Nephron (organoid): ENCODE measurements at regions not wholly inside any gene's neighbourhood (a gene's known extent, or its start where the extent isn't known, plus 50 kb on each side); places are given as distances from the start of the nearest gene placed in this dataset.

Experiments used
- H3K27ac Mint-ChIP-seq, 3 experiments: 2 replicates each; pipeline ENCODE4 v1.8.0; 2020; ENCODE audit warnings: mixed read lengths in 3 of 3, mild to moderate bottlenecking in 2 of 3, moderate library complexity in 1 of 3
- H3K27me3 Mint-ChIP-seq: 2 replicates; pipeline ENCODE4 v1.8.0; 2021; ENCODE audit warnings: low read depth, mild to moderate bottlenecking, moderate library complexity, mixed read lengths
- H3K36me3 Mint-ChIP-seq: 2 replicates; pipeline ENCODE4 v1.8.0; 2020; ENCODE audit warnings: low read depth, mixed read lengths
- H3K4me1 Mint-ChIP-seq: 2 replicates; pipeline ENCODE4 v1.8.0; 2020; ENCODE audit warnings: mixed read lengths
- H3K4me3 Mint-ChIP-seq, 3 experiments: 2 replicates each; pipeline ENCODE4 v1.8.0; 2020; ENCODE audit warnings: mild to moderate bottlenecking in 3 of 3, mixed read lengths in 3 of 3, moderate library complexity in 2 of 3
- H3K9me3 Mint-ChIP-seq: 2 replicates; pipeline ENCODE4 v1.8.0; 2020; ENCODE audit warnings: mixed read lengths
- CTCF ChIP-seq, 3 experiments: fragments of 200-600 bp; sonication (generic); IDR thresholded peaks; one replicate each; pipeline ENCODE4 v1.5.0; 2021; ENCODE audit warnings: antibody characterized with exemption in 3 of 3; ENCODE audit not compliant: unreplicated experiment in 3 of 3

GRCh38 chr13:38538422-38538821 lies 148.5 kb upstream of the FREM2 start:
- no peak overlapping the region for H3K27ac Mint-ChIP-seq
- H3K9me3 Mint-ChIP-seq: no peaks in the 10 kb centered on the region
- TF ChIP-seq CTCF (IDR thresholded peaks at IDR 0.05; ENCODE audit: unreplicated experiment in 3 of 3): no peak
- H3K27me3 Mint-ChIP-seq: no peaks in the 10 kb centered on the region
- H3K36me3 Mint-ChIP-seq: no peaks in the 10 kb centered on the region
- H3K4me3 Mint-ChIP-seq: no peak overlapping the region
- H3K4me1 Mint-ChIP-seq: no peaks in the 10 kb centered on the region

GRCh38 chr13:38539632-38540031 lies 147.2 kb upstream of the FREM2 start:
- Mint-ChIP-seq H3K4me1 (no peaks in the 10 kb centered on the region), H3K4me3 (no peak overlapping the region), H3K9me3 (no peaks in the 10 kb centered on the region), H3K36me3 (no peaks in the 10 kb centered on the region), H3K27me3 (no peaks in the 10 kb centered on the region), H3K27ac (no peak overlapping the region)
- TF ChIP-seq CTCF (IDR thresholded peaks at IDR 0.05; ENCODE audit: unreplicated experiment in 3 of 3): no peak

GRCh38 chr13:38542601-38543000 lies 144.3 kb upstream of the FREM2 start:
- H3K36me3 Mint-ChIP-seq: no peaks in the 10 kb centered on the region
- H3K27me3 Mint-ChIP-seq: no peaks in the 10 kb centered on the region
- TF ChIP-seq CTCF (IDR thresholded peaks at IDR 0.05; ENCODE audit: unreplicated experiment in 3 of 3): no peak
- no peaks in the 10 kb centered on the region for H3K4me1 Mint-ChIP-seq
- H3K27ac Mint-ChIP-seq: no peak overlapping the region
- H3K9me3 Mint-ChIP-seq: no peaks in the 10 kb centered on the region
- H3K4me3 Mint-ChIP-seq: no peak overlapping the region

- TF ChIP-seq CTCF (IDR thresholded peaks at IDR 0.05; ENCODE audit: unreplicated experiment in 3 of 3): no peak
- no peaks in the 10 kb centered on the region for H3K27me3 Mint-ChIP-seq
- no peak overlapping the region for H3K27ac Mint-ChIP-seq
- no peak overlapping the region for H3K4me3 Mint-ChIP-seq
- no peaks in the 10 kb centered on the region for H3K36me3 Mint-ChIP-seq
- H3K9me3 Mint-ChIP-seq: no peaks in the 10 kb centered on the region
- H3K4me1 Mint-ChIP-seq: no peaks in the 10 kb centered on the region
Measured at GRCh38 chr13:38543561-38543960, 143.3 kb upstream of the FREM2 start.

GRCh38 chr13:38563739-38564138 lies 123.1 kb upstream of the FREM2 start:
- Mint-ChIP-seq H3K27me3 (no peaks in the 10 kb centered on the region), H3K4me1 (peaks cover 5% of the 10 kb centered on the region), H3K4me3 (no peak overlapping the region), H3K36me3 (no peaks in the 10 kb centered on the region), H3K27ac (no peak overlapping the region), H3K9me3 (no peaks in the 10 kb centered on the region)
- no peak for TF ChIP-seq CTCF (IDR thresholded peaks at IDR 0.05; ENCODE audit: unreplicated experiment in 3 of 3)

- H3K36me3 Mint-ChIP-seq: no peaks in the 10 kb centered on the region
- peak overlapping the region in 1 of 3 experiments; percentile 16 for H3K27ac Mint-ChIP-seq
- H3K4me3 Mint-ChIP-seq: no peak overlapping the region
- no peaks in the 10 kb centered on the region for H3K27me3 Mint-ChIP-seq
- peaks cover 5% of the 10 kb centered on the region for H3K4me1 Mint-ChIP-seq
- no peaks in the 10 kb centered on the region for H3K9me3 Mint-ChIP-seq
- no peak for TF ChIP-seq CTCF (IDR thresholded peaks at IDR 0.05; ENCODE audit: unreplicated experiment in 3 of 3)
Measured at GRCh38 chr13:38564256-38565150, 122.4 kb upstream of the FREM2 start.
